H1 (cell line): ENCODE measurements at regions not wholly inside any gene's neighbourhood (a gene's known extent, or its start where the extent isn't known, plus 50 kb on each side); places are given as distances from the start of the nearest gene placed in this dataset.

Experiments used
- CTCF ChIA-PET: fragments of 300-600 bp; sonication (Branson Sonifier 250); formaldehyde crosslinking; loops from one replicate; lab custom pipeline; 2021; ENCODE audit not compliant: partially characterized antibody; lab: Charles Lee
- POLR2A ChIA-PET: fragments of 300-600 bp; sonication (Branson Sonifier 250); formaldehyde crosslinking; loops from one replicate; lab custom pipeline; 2021; ENCODE audit warnings: inconsistent platforms; ENCODE audit not compliant: partially characterized antibody; lab: Charles Lee
- DNase-seq, 2 experiments: peaks; one replicate each; pipeline versions ENCODE4 v3.0.0 to v3.0.0-alpha.2; 2010 to 2022; ENCODE audit warnings: low spot score in 2 of 2, low read depth in 1 of 2, mixed read lengths in 1 of 2
- FAIRE-seq: peaks from 2 replicates; lab custom pipeline; 2011; peaks lifted over from hg19 to GRCh38; lab: Jason Lieb, UNC
- H2AFZ ChIP-seq: 2 replicates; pipeline ENCODE4 v1.8.1; 2012; ENCODE audit warnings: low read length, inconsistent platforms
- H2AK5ac ChIP-seq: 2 replicates; pipeline ENCODE4 v1.6.1; 2013; ENCODE audit warnings: low read depth, low read length
- H2BK120ac ChIP-seq: replicated peaks from 2 replicates; pipeline ENCODE3; 2013; ENCODE audit warnings: low read depth, low read length, inconsistent platforms
- H2BK12ac ChIP-seq: 2 replicates; pipeline ENCODE4 v1.6.1; 2013; ENCODE audit warnings: low read depth, low read length
- H2BK15ac ChIP-seq: 2 replicates; pipeline ENCODE4 v1.6.1; 2013; ENCODE audit warnings: low read length
- H2BK20ac ChIP-seq: 2 replicates; pipeline ENCODE4 v1.6.1; 2013; ENCODE audit warnings: low read length
- H2BK5ac ChIP-seq: 2 replicates; pipeline ENCODE4 v1.6.1; 2013; ENCODE audit warnings: low read depth, low read length
- H3K14ac ChIP-seq: 2 replicates; pipeline ENCODE4 v1.6.1; 2013; ENCODE audit warnings: inconsistent platforms; ENCODE audit not compliant: insufficient read length
- H3K18ac ChIP-seq: 2 replicates; pipeline ENCODE4 v1.6.1; 2013; ENCODE audit warnings: low read length; ENCODE audit errors: extremely low read depth
- H3K23ac ChIP-seq: 2 replicates; pipeline ENCODE4 v1.6.1; 2013; ENCODE audit warnings: inconsistent platforms; ENCODE audit not compliant: insufficient read length
- H3K23me2 ChIP-seq: 2 replicates; pipeline ENCODE4 v1.6.1; 2013; ENCODE audit warnings: low read depth, low read length
- H3K27ac ChIP-seq: 2 replicates; pipeline ENCODE4 v1.6.1; 2011; ENCODE audit warnings: low read depth, low read length, inconsistent platforms
- H3K27me3 ChIP-seq, 4 experiments: replicated peaks in 1 of 4; 1 replicate in 1 of 4; 2 replicates in 3 of 4; pipeline versions ENCODE4 v1.6.1 to v1.8.1; 2011 to 2013; ENCODE audit warnings: low read length in 3 of 4, mild to moderate bottlenecking in 3 of 4, inconsistent platforms in 2 of 4, mixed read lengths in 2 of 4, moderate library complexity in 1 of 4; ENCODE audit not compliant: control insufficient read depth in 3 of 4, insufficient read depth in 3 of 4; ENCODE audit errors: extremely low read depth in 1 of 4
- H3K36me3 ChIP-seq, 4 experiments: 2 replicates each; pipeline versions ENCODE4 v1.6.1 to v1.8.1; 2011 to 2013; ENCODE audit warnings: mild to moderate bottlenecking in 4 of 4, low read length in 3 of 4, moderate library complexity in 2 of 4, control low read depth in 1 of 4, inconsistent platforms in 1 of 4; ENCODE audit not compliant: insufficient read depth in 4 of 4, control insufficient read depth in 2 of 4
- H3K4ac ChIP-seq: replicated peaks from 2 replicates; pipeline ENCODE3; 2013; ENCODE audit warnings: low read length, low read depth, mixed read lengths, inconsistent platforms; ENCODE audit not compliant: insufficient read length
- H3K4me1 ChIP-seq, 4 experiments: replicated peaks in 1 of 4; 1 replicate in 1 of 4; 2 replicates in 3 of 4; pipeline versions ENCODE4 v1.6.1 to v1.8.1; 2011 to 2013; ENCODE audit warnings: low read length in 3 of 4, inconsistent platforms in 2 of 4, mixed read lengths in 1 of 4; ENCODE audit not compliant: insufficient read depth in 4 of 4, control insufficient read depth in 3 of 4
- H3K4me2 ChIP-seq, 2 experiments: 2 replicates each; pipeline versions ENCODE4 v1.6.1 to v1.8.1; 2011 to 2013; ENCODE audit warnings: low read depth in 2 of 2, low read length in 2 of 2, control low read depth in 1 of 2, inconsistent platforms in 1 of 2, mild to moderate bottlenecking in 1 of 2; ENCODE audit not compliant: insufficient read depth in 1 of 2
- H3K4me3 ChIP-seq, 4 experiments: fragments of 200-600, 300-600 bp in 1 of 4; sonication (generic), shearing (Covaris generic), sonication (Bioruptor Twin) in 1 of 4; 2 replicates each; pipeline versions ENCODE4 v1.5.1 to v1.8.1; 2011 to 2016; ENCODE audit warnings: low read length in 4 of 4, low read depth in 3 of 4, control low read depth in 2 of 4, inconsistent platforms in 2 of 4, mild to moderate bottlenecking in 2 of 4, mixed read lengths in 1 of 4, moderate library complexity in 1 of 4; ENCODE audit not compliant: insufficient read depth in 2 of 4; ENCODE audit errors: extremely low read depth in 1 of 4
- H3K56ac ChIP-seq: replicated peaks from 2 replicates; pipeline ENCODE3; 2013; ENCODE audit warnings: low read depth, mild to moderate bottlenecking, mixed read lengths, low read length, inconsistent platforms; ENCODE audit not compliant: insufficient read length
- H3K79me1 ChIP-seq: 2 replicates; pipeline ENCODE4 v1.6.1; 2013; ENCODE audit warnings: low read depth, low read length, control low read depth
- H3K79me2 ChIP-seq, 2 experiments: 2 replicates each; pipeline versions ENCODE4 v1.6.1 to v1.8.1; 2012 to 2013; ENCODE audit warnings: low read length in 2 of 2, mild to moderate bottlenecking in 2 of 2, inconsistent platforms in 1 of 2; ENCODE audit not compliant: insufficient read depth in 2 of 2, control insufficient read depth in 1 of 2
- H3K9ac ChIP-seq, 4 experiments: replicated peaks in 1 of 4; 1 replicate in 1 of 4; 2 replicates in 3 of 4; pipeline versions ENCODE4 v1.6.1 to v1.8.1; 2011 to 2013; ENCODE audit warnings: low read depth in 3 of 4, low read length in 3 of 4, control low read depth in 2 of 4, mild to moderate bottlenecking in 2 of 4, moderate library complexity in 2 of 4, inconsistent platforms in 1 of 4; ENCODE audit errors: extremely low read depth in 1 of 4
- H3K9me3 ChIP-seq, 2 experiments: 2 replicates each; pipeline versions ENCODE4 v1.6.1 to v1.8.1; 2012 to 2013; ENCODE audit warnings: mild to moderate bottlenecking in 2 of 2, moderate library complexity in 2 of 2, control low read depth in 1 of 2, inconsistent platforms in 1 of 2, low read depth in 1 of 2, low read length in 1 of 2, mixed read lengths in 1 of 2; ENCODE audit not compliant: insufficient read depth in 2 of 2
- H4K20me1 ChIP-seq, 2 experiments: replicated peaks in 1 of 2; 2 replicates each; pipeline versions ENCODE3 to v1.8.1; 2011 to 2013; ENCODE audit warnings: inconsistent platforms in 2 of 2, low read length in 2 of 2, mild to moderate bottlenecking in 1 of 2; ENCODE audit not compliant: insufficient read depth in 2 of 2, control insufficient read depth in 1 of 2
- H4K5ac ChIP-seq: 2 replicates; pipeline ENCODE4 v1.6.1; 2013; ENCODE audit warnings: low read length, low read depth, mixed read lengths, inconsistent platforms; ENCODE audit not compliant: insufficient read length
- H4K8ac ChIP-seq: 2 replicates; pipeline ENCODE4 v1.8.0; 2013; ENCODE audit warnings: mild to moderate bottlenecking, moderate library complexity, low read length, inconsistent platforms; ENCODE audit not compliant: insufficient read depth; ENCODE audit errors: extremely low read depth
- H4K91ac ChIP-seq: replicated peaks from 2 replicates; pipeline ENCODE3; 2013; ENCODE audit warnings: low read length, mixed read lengths, inconsistent platforms; ENCODE audit not compliant: insufficient read length
- ASH2L ChIP-seq: fragments of 200-600, 300-600 bp; sonication (generic); IDR thresholded peaks from one replicate; pipeline ENCODE4 v1.7.1; 2017; ENCODE audit warnings: low read length
- ATF2 ChIP-seq: IDR thresholded peaks from 2 replicates; pipeline ENCODE4 v1.6.1; 2012; ENCODE audit warnings: low read length, inconsistent platforms
- BRCA1 ChIP-seq: IDR thresholded peaks from 2 replicates; pipeline ENCODE4 v1.6.1; 2012; ENCODE audit warnings: low read depth, low read length, improper control_type of control experiment
- CBX5 ChIP-seq: fragments of 300-800, 300-1000 bp; sonication (generic); IDR thresholded peaks from 2 replicates; pipeline ENCODE4 v1.7.1; 2016; ENCODE audit warnings: antibody characterized with exemption, low read length, low read depth
- CEBPB ChIP-seq: IDR thresholded peaks from 2 replicates; pipeline ENCODE4 v1.6.1; 2012; ENCODE audit warnings: low read depth, low read length
- E2F6 ChIP-seq: IDR thresholded peaks from 2 replicates; pipeline ENCODE4 v1.6.1; 2012; ENCODE audit warnings: inconsistent platforms
- EZH2 ChIP-seq: fragments of 200-600 bp; sonication (generic); IDR thresholded peaks from 2 replicates; pipeline ENCODE4 v1.7.1; 2012; ENCODE audit warnings: low read depth, mild to moderate bottlenecking, moderate library complexity, low read length, inconsistent platforms; ENCODE audit not compliant: severe bottlenecking
- GABPA ChIP-seq: IDR thresholded peaks from 2 replicates; pipeline ENCODE4 v1.6.1; 2011; ENCODE audit warnings: mild to moderate bottlenecking, low read length, moderate library complexity, borderline replicate concordance; ENCODE audit not compliant: insufficient read depth
- POLR2A ChIP-seq, 2 experiments: IDR thresholded peaks; 1 replicate in 1 of 2; 2 replicates in 1 of 2; pipeline ENCODE4 v1.6.1; 2011; ENCODE audit warnings: low read depth in 2 of 2, low read length in 2 of 2, mild to moderate bottlenecking in 2 of 2; ENCODE audit errors: control extremely low read depth in 1 of 2
- POLR2AphosphoS5 ChIP-seq: IDR thresholded peaks from 2 replicates; pipeline ENCODE4 v1.6.1; 2011; ENCODE audit warnings: low read depth, low read length
- RNF2 ChIP-seq: fragments of 200-900, 300-1000 bp; sonication (generic); IDR thresholded peaks from 2 replicates; pipeline ENCODE4 v1.7.1; 2016; ENCODE audit warnings: borderline replicate concordance, low read depth, mild to moderate bottlenecking, antibody characterized with exemption, low read length; ENCODE audit not compliant: poor library complexity, severe bottlenecking; ENCODE audit errors: missing control alignments
- SIX5 ChIP-seq: IDR thresholded peaks from 2 replicates; pipeline ENCODE4 v1.6.1; 2011; ENCODE audit warnings: mild to moderate bottlenecking, low read depth, low read length
- SRF ChIP-seq: IDR thresholded peaks from 2 replicates; pipeline ENCODE4 v1.6.1; 2011; ENCODE audit warnings: mild to moderate bottlenecking, low read depth, low read length, moderate library complexity
- TAF1 ChIP-seq: IDR thresholded peaks from 2 replicates; pipeline ENCODE4 v1.6.1; 2011; ENCODE audit warnings: mild to moderate bottlenecking, low read depth, low read length

DNA sequence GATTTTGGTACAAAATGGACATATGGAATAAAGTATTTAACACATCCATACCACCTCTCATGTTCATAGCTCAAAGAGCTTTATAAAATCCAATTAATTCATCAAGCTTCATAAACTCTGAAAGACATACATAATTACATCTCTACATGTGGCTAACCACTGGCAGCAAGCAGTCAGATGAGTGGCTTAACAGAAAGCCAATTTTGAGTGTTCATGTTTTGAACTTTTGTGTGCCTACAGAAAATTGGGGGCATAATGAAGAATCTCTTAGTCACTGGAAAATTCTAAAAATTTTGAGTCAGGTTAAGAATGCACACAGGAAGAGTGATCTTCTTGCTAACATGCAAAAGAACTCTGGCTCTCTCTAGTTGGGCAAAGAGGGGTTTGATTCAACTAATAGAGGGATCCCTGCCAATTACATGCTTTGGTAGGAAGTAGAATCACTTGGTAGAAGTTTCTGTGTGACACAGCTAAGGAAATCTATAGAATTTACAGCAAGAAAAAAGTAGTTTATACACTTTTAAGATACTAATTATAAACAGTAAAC is 287.4 kb downstream of the NOL4 start:
- H3K14ac ChIP-seq = no peak overlapping the region
- no peak overlapping the region for H3K18ac ChIP-seq
- H2AFZ ChIP-seq = no peak overlapping the region
- H3K27me3 ChIP-seq = no peaks in the 10 kb centered on the region
- H4K8ac ChIP-seq = no peak overlapping the region
- no peak overlapping the region for H2BK12ac ChIP-seq
- no peaks in the 10 kb centered on the region for H3K36me3 ChIP-seq
- H2BK20ac ChIP-seq = no peak overlapping the region
- no peak overlapping the region for H3K4me2 ChIP-seq
- H3K9ac ChIP-seq = no peak overlapping the region
- no peak overlapping the region for H2BK5ac ChIP-seq
- no peaks in the 10 kb centered on the region for H4K20me1 ChIP-seq
- CTCF ChIA-PET = no interaction called here
- H4K91ac ChIP-seq = no peak overlapping the region
- H3K79me1 ChIP-seq = no peaks in the 10 kb centered on the region
- no peak overlapping the region for H2AK5ac ChIP-seq
- no peaks in the 10 kb centered on the region for H3K9me3 ChIP-seq
- no peak overlapping the region for H3K23ac ChIP-seq
- H4K5ac ChIP-seq = no peak overlapping the region
- H3K4me1 ChIP-seq = no peaks in the 10 kb centered on the region
- H3K23me2 ChIP-seq = no peaks in the 10 kb centered on the region
- POLR2A ChIA-PET = no interaction called here
- DNase-seq = no peak
- no peak overlapping the region for H3K4me3 ChIP-seq
- H3K4ac ChIP-seq = no peak overlapping the region
- H3K79me2 ChIP-seq = no peaks in the 10 kb centered on the region
- H3K56ac ChIP-seq = no peak overlapping the region
- H3K27ac ChIP-seq = no peak overlapping the region
- no peak overlapping the region for H2BK120ac ChIP-seq
- no peak overlapping the region for H2BK15ac ChIP-seq
- no peak for FAIRE-seq
- TF ChIP-seq ASH2L (no peak), EZH2 (no peak), GABPA (no peak), ATF2 (no peak), SIX5 (no peak), BRCA1 (no peak), RNF2 (no peak), CEBPB (no peak), CBX5 (no peak), POLR2A (IDR thresholded peaks at IDR 0.05; ENCODE audit: control extremely low read depth in 1 of 2, low read depth in 2 of 2, low read length in 2 of 2) (no peak), TAF1 (no peak), POLR2AphosphoS5 (no peak), E2F6 (no peak), SRF (no peak)
